HCT116 (cell line): ENCODE measurements at regions not wholly inside any gene's neighbourhood (a gene's known extent, or its start where the extent isn't known, plus 50 kb on each side); places are given as distances from the start of the nearest gene placed in this dataset.

ENCODE experiments used
- ELF1 ChIP-seq: IDR thresholded peaks from 2 replicates; pipeline ENCODE4 v1.6.1; 2012; ENCODE audit warnings: low read depth, borderline replicate concordance
- EZH2 ChIP-seq: fragments of 200-600 bp; sonication (generic); IDR thresholded peaks from 2 replicates; pipeline ENCODE4 v1.6.1; 2017; ENCODE audit warnings: antibody characterized with exemption, mixed run types
- POLR2AphosphoS5 ChIP-seq: IDR thresholded peaks from 2 replicates; pipeline ENCODE4 v1.6.1; 2011; ENCODE audit warnings: mild to moderate bottlenecking, low read depth, low read length, moderate library complexity
- ZNF274 ChIP-seq: fragments of 200-500 bp; sonication (Bioruptor generic); IDR thresholded peaks from 2 replicates; pipeline ENCODE4 v1.6.1; 2014; ENCODE audit warnings: mild to moderate bottlenecking, low read depth, low read length, inconsistent platforms
- TF ChIP-seq, protein P1 (sequence below), 3 experiments: fragments of 200-600 bp in 1 of 3; sonication (generic) in 1 of 3; IDR thresholded peaks in 2 of 3; conservative IDR thresholded peaks in 1 of 3; 2 replicates each; pipeline ENCODE4 v1.5.1; 2012 to 2017; ENCODE audit warnings: low read depth in 2 of 3, low read length in 2 of 3, antibody characterized with exemption in 1 of 3, borderline replicate concordance in 1 of 3, control low read depth in 1 of 3, mild to moderate bottlenecking in 1 of 3, mixed read lengths in 1 of 3, mixed run types in 1 of 3, moderate library complexity in 1 of 3; ENCODE audit not compliant: insufficient read depth in 1 of 3

DNA sequence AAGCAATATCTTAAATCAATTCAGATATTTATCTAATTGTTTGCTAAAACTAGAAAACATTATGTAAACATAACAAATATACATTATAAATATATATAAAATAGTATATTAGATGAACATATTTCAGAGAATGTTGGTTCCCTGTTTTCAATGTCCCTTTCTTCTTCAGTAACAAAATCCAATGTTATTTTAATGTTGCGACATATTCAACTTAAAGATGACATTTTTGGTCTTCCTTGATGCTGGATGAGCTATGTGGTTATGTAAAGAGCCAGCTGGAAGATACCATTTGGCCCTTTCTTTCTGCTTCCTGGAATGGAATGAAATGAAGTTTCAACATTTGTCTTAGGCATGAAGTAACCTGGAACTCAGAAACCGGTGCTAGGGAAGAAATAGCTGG, 668.1 kb upstream of the CDH6 start:
- TF ChIP-seq ZNF274 (no peak), EZH2 (no peak), ELF1 (no peak), POLR2AphosphoS5 (no peak)
- TF ChIP-seq, protein P1, sequence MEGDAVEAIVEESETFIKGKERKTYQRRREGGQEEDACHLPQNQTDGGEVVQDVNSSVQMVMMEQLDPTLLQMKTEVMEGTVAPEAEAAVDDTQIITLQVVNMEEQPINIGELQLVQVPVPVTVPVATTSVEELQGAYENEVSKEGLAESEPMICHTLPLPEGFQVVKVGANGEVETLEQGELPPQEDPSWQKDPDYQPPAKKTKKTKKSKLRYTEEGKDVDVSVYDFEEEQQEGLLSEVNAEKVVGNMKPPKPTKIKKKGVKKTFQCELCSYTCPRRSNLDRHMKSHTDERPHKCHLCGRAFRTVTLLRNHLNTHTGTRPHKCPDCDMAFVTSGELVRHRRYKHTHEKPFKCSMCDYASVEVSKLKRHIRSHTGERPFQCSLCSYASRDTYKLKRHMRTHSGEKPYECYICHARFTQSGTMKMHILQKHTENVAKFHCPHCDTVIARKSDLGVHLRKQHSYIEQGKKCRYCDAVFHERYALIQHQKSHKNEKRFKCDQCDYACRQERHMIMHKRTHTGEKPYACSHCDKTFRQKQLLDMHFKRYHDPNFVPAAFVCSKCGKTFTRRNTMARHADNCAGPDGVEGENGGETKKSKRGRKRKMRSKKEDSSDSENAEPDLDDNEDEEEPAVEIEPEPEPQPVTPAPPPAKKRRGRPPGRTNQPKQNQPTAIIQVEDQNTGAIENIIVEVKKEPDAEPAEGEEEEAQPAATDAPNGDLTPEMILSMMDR (IDR thresholded peaks at IDR 0.05 in 2 of 3, conservative IDR thresholded peaks at IDR 0.05 in 1 of 3; ENCODE audit: borderline replicate concordance in 1 of 3, insufficient read depth in 1 of 3, low read depth in 2 of 3, low read length in 2 of 3): no peak
